Esophagus squamous epithelium (tissue), 4 donors: ENCODE measurements at regions not wholly inside any gene's neighbourhood (a gene's known extent, or its start where the extent isn't known, plus 50 kb on each side); places are given as distances from the start of the nearest gene placed in this dataset.

Experiments
- CTCF ChIP-seq, 6 experiments: fragments of 450-650 bp in 4 of 6; fragments of 200-600 bp in 2 of 6; sonication (generic) in 2 of 6; IDR thresholded peaks; one replicate each; pipeline ENCODE4 v1.5.1; 2016 to 2019; ENCODE audit warnings: antibody characterized with exemption in 6 of 6, mild to moderate bottlenecking in 4 of 6, moderate library complexity in 4 of 6
- POLR2A ChIP-seq, 4 donors: fragments of 450-650 bp; IDR thresholded peaks; one replicate each; pipeline ENCODE4 v1.6.1; 2017; ENCODE audit warnings: antibody characterized with exemption in 4 of 4, mild to moderate bottlenecking in 4 of 4, moderate library complexity in 3 of 4

DNA sequence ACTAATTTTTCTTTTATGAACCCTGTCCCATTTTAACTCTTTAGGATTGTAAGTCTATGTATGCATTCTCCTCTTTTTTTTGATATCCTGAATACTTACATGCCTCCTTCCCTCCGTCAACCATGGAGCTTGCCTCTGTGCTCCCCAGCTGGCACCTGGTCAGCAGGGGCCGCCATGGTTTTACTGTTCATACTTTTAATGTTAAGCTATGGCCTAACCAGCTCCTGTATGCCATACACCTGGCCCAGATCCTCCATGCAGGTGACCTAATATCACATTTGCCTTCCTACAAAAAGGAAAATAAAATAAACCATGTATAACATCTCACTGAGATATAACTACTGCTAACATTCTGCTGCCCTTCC is 283.1 kb upstream of the TRIB2 start:
- TF ChIP-seq POLR2A (IDR thresholded peaks at IDR 0.05) (no peak), CTCF (IDR thresholded peaks at IDR 0.05) (no peak)
